ENCODE measurements at regions not wholly inside any gene's neighbourhood (a gene's known extent, or its start where the extent isn't known, plus 50 kb on each side); places are given as distances from the start of the nearest gene placed in this dataset.

DNA sequence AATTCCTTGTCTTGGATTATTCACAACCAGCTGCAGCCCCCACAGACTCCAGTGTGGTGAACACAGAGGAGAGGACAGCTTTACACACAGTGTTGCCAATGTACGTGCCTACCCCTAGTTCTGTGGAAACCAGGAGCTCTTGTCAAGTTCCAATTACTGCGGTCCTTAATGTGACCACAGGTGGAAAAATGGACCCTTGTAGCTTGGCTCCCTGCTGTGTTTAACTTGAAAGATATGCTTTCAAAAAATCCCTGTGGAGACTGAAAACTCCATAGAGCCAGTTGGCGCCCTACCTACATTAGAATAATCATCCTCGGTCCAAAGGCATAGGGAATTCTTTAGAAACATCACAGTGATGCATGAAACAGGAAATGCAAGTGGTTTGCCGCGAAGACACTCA, 118.3 kb upstream of the SLC22A23 start:
- POLR2A ChIA-PET (ENCODE audit: unreplicated experiment): no interaction called here
- TF ChIP-seq CEBPB (IDR thresholded peaks at IDR 0.05; ENCODE audit: low read depth, low read length): no peak
- no peak for TF ChIP-seq POLR2A (IDR thresholded peaks at IDR 0.05; ENCODE audit: low read depth, low read length)
- TF ChIP-seq MXI1 (IDR thresholded peaks at IDR 0.05; ENCODE audit: borderline replicate concordance, low read depth, low read length): no peak
- TF ChIP-seq MAFK (IDR thresholded peaks at IDR 0.05; ENCODE audit: low read depth, low read length): no peak
- TF ChIP-seq RCOR1 (IDR thresholded peaks at IDR 0.05; ENCODE audit: insufficient replicate concordance, low read length): no peak
- no peak for TF ChIP-seq NFE2L2 (IDR thresholded peaks at IDR 0.05; ENCODE audit: low read depth, low read length)
- TF ChIP-seq, protein P1, sequence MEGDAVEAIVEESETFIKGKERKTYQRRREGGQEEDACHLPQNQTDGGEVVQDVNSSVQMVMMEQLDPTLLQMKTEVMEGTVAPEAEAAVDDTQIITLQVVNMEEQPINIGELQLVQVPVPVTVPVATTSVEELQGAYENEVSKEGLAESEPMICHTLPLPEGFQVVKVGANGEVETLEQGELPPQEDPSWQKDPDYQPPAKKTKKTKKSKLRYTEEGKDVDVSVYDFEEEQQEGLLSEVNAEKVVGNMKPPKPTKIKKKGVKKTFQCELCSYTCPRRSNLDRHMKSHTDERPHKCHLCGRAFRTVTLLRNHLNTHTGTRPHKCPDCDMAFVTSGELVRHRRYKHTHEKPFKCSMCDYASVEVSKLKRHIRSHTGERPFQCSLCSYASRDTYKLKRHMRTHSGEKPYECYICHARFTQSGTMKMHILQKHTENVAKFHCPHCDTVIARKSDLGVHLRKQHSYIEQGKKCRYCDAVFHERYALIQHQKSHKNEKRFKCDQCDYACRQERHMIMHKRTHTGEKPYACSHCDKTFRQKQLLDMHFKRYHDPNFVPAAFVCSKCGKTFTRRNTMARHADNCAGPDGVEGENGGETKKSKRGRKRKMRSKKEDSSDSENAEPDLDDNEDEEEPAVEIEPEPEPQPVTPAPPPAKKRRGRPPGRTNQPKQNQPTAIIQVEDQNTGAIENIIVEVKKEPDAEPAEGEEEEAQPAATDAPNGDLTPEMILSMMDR (conservative IDR thresholded peaks at IDR 0.05; ENCODE audit: low read depth, low read length): no peak
- no peak for TF ChIP-seq FOS (IDR thresholded peaks at IDR 0.05; ENCODE audit: low read depth, low read length)
- TF ChIP-seq CHD1 (IDR thresholded peaks at IDR 0.05; ENCODE audit: low read depth, low read length): no peak
- TF ChIP-seq, protein P2, sequence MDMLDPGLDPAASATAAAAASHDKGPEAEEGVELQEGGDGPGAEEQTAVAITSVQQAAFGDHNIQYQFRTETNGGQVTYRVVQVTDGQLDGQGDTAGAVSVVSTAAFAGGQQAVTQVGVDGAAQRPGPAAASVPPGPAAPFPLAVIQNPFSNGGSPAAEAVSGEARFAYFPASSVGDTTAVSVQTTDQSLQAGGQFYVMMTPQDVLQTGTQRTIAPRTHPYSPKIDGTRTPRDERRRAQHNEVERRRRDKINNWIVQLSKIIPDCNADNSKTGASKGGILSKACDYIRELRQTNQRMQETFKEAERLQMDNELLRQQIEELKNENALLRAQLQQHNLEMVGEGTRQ (IDR thresholded peaks at IDR 0.05; ENCODE audit: low read depth, low read length): no peak
- no peak for TF ChIP-seq MAZ (IDR thresholded peaks at IDR 0.05; ENCODE audit: borderline replicate concordance, low read depth, low read length)
- TF ChIP-seq, protein P3, sequence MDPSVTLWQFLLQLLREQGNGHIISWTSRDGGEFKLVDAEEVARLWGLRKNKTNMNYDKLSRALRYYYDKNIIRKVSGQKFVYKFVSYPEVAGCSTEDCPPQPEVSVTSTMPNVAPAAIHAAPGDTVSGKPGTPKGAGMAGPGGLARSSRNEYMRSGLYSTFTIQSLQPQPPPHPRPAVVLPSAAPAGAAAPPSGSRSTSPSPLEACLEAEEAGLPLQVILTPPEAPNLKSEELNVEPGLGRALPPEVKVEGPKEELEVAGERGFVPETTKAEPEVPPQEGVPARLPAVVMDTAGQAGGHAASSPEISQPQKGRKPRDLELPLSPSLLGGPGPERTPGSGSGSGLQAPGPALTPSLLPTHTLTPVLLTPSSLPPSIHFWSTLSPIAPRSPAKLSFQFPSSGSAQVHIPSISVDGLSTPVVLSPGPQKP (IDR thresholded peaks at IDR 0.05; ENCODE audit: borderline replicate concordance, low read depth, low read length): no peak
- TF ChIP-seq RAD21 (IDR thresholded peaks at IDR 0.05; ENCODE audit: low read length): no peak
- no peak for TF ChIP-seq SMC3 (IDR thresholded peaks at IDR 0.05; ENCODE audit: low read depth, low read length)
- TF ChIP-seq BHLHE40 (IDR thresholded peaks at IDR 0.05; ENCODE audit: low read depth, low read length): no peak
- TF ChIP-seq RFX5 (IDR thresholded peaks at IDR 0.05; ENCODE audit: low read depth, low read length): no peak

More for the DNA sequence above, 118.3 kb upstream of the SLC22A23 start:
- no peak overlapping the region for H3K27ac ChIP-seq (ENCODE audit: insufficient read depth, low read length)
- no peak overlapping the region for H4K91ac ChIP-seq (ENCODE audit: insufficient read depth, low read depth, low read length)
- H2BK120ac ChIP-seq (ENCODE audit: low read depth, low read length): no peak overlapping the region
- 80% methylated on average over 1 of the region's 6 CpGs; no CpG with 5 or more reads in 1 of the 2 experiments for WGBS, 2 experiments (ENCODE audit: extremely low coverage in 2 of 2, insufficient read length in 1 of 2)
- no TSS peak for BruUV-seq (replicated peaks)
- dilution Hi-C loops (cut with HindIII; ENCODE audit: low sequenced_read_pairs, unreplicated experiment) (no loop called here), in situ Hi-C loops (cut with MboI; ENCODE audit: low sequenced_read_pairs) (no loop called here), intact Hi-C loops (cut with micrococcal nuclease) (no loop called here)
- H2AK5ac ChIP-seq (ENCODE audit: low read depth, low read length): no peak overlapping the region
- H3K23ac ChIP-seq (ENCODE audit: low read depth, low read length): no peak overlapping the region
- no peak overlapping the region for H3K4ac ChIP-seq (ENCODE audit: low read depth, low read length)
- H3K27me3 ChIP-seq (ENCODE audit: control insufficient read depth, insufficient read depth, low read length): peaks cover 74% of the 10 kb centered on the region
- no peak overlapping the region for H2BK20ac ChIP-seq (ENCODE audit: low read depth, low read length)
- no peaks in the 10 kb centered on the region for H3K4me1 ChIP-seq (ENCODE audit: control insufficient read depth, insufficient read depth, low read length)
- no peak overlapping the region for H3K56ac ChIP-seq (ENCODE audit: extremely low read depth, insufficient read depth, low read length)
- no peak overlapping the region for H2AK9ac ChIP-seq (replicated peaks; ENCODE audit: low read depth, low read length, poor library complexity)
- no peaks in the 10 kb centered on the region for H3K79me1 ChIP-seq (ENCODE audit: low read depth in 1 of 2, low read length in 2 of 2)
- H3K4me3 ChIP-seq (ENCODE audit: insufficient read depth, low read depth, low read length): no peak overlapping the region
- no peaks in the 10 kb centered on the region for H3K9me3 ChIP-seq (ENCODE audit: control insufficient read depth, insufficient read depth, low read length)
- no peaks in the 10 kb centered on the region for H3K36me3 ChIP-seq (ENCODE audit: control insufficient read depth, insufficient read depth, low read length)
- H3K4me2 ChIP-seq (ENCODE audit: low read depth, low read length): no peak overlapping the region
- no peak overlapping the region for H2BK15ac ChIP-seq (ENCODE audit: low read depth, low read length)
- no peak overlapping the region for H4K8ac ChIP-seq (ENCODE audit: low read depth in 2 of 2, low read length in 2 of 2)
- no peak overlapping the region for H3K14ac ChIP-seq (replicated peaks; ENCODE audit: low read depth, low read length)
- no peak overlapping the region for H3K9ac ChIP-seq (ENCODE audit: low read depth, low read length)
- ATAC-seq (ENCODE audit: low read depth) (no peak), DNase-seq (no peak)
- no peaks in the 10 kb centered on the region for H4K20me1 ChIP-seq (ENCODE audit: insufficient read depth, low read length)
- CTCF ChIA-PET: no interaction called here
- H2AFZ ChIP-seq (replicated peaks; ENCODE audit: low read length, poor library complexity): no peak overlapping the region
- no peak overlapping the region for H4K5ac ChIP-seq (ENCODE audit: low read depth, low read length)
- H3K18ac ChIP-seq (ENCODE audit: low read depth, low read length): no peak overlapping the region
- H3K9me1 ChIP-seq (ENCODE audit: insufficient read depth, low read length): no peaks in the 10 kb centered on the region
- H2BK5ac ChIP-seq (ENCODE audit: low read depth, low read length, poor library complexity, severe bottlenecking): no peak overlapping the region
